Left lung (tissue), 4 donors: ENCODE measurements at regions not wholly inside any gene's neighbourhood (a gene's known extent, or its start where the extent isn't known, plus 50 kb on each side); places are given as distances from the start of the nearest gene placed in this dataset.
"Not testable (repeated sequence)": the region's sequence is repeated elsewhere in the genome, so short reads cannot be mapped to it uniquely, and the experiment has no call there.

Experiments
- ATAC-seq: fragments of 200-7000 bp; cut with Tn5 transposase; one replicate; pipeline ENCODE4 v1.9.1; 2020; ENCODE audit warnings: moderate library complexity
- DNase-seq, 4 donors: peaks; one replicate each; pipeline ENCODE4 v3.0.0-alpha.2; 2013 to 2020
- H3K27ac ChIP-seq, 2 donors: fragments of 200-600 bp; sonication (generic) in 1 of 2; one replicate each; pipeline versions ENCODE4 v1.5.0 to v1.8.0; 2020 to 2021
- H3K27me3 ChIP-seq, 2 donors: fragments of 200-600 bp; sonication (generic) in 1 of 2; one replicate each; pipeline versions ENCODE4 v1.5.0 to v1.8.0; 2020 to 2021
- H3K36me3 ChIP-seq, 2 donors: fragments of 200-600 bp; sonication (generic) in 1 of 2; one replicate each; pipeline versions ENCODE4 v1.5.0 to v1.8.0; 2020 to 2021
- H3K4me1 ChIP-seq, 2 donors: fragments of 200-600 bp; one replicate each; pipeline ENCODE4 v1.8.0; 2021
- H3K4me3 ChIP-seq, 2 donors: fragments of 200-600 bp; sonication (generic) in 1 of 2; one replicate each; pipeline versions ENCODE4 v1.5.0 to v1.8.0; 2020 to 2021; ENCODE audit warnings: mild to moderate bottlenecking in 1 of 2
- H3K9me3 ChIP-seq, 2 donors: fragments of 200-600 bp; sonication (generic) in 1 of 2; one replicate each; pipeline versions ENCODE4 v1.5.0 to v1.8.0; 2020 to 2021
- CTCF ChIP-seq, 2 donors: fragments of 200-600 bp; sonication (generic) in 1 of 2; IDR thresholded peaks; one replicate each; pipeline versions ENCODE4 v1.5.0 to v1.8.0; 2021; ENCODE audit warnings: antibody characterized with exemption in 2 of 2
- intact Hi-C, 2 donors: fragments of 100-400 bp; cut with DNase I; formaldehyde crosslinking; loops; one replicate each; pipeline versions ENCODE4 v1.11.2 to v1.14.2; 2022
- donor health status: DM: no; HTN: yes; CAD: no.
- donor health status: DM: no; HTN: no; CAD: no.

GRCh38 chr2:215635071-215635787 is 199.4 kb upstream of the FN1 start:
- TF ChIP-seq CTCF (IDR thresholded peaks at IDR 0.05), result no peak

GRCh38 chr2:215633360-215633759 is 197.5 kb upstream of the FN1 start:
- intact Hi-C loops, result no loop called here
- no peak for DNase-seq
- Histone ChIP-seq H3K27me3 (no peaks in the 10 kb centered on the region), H3K27ac (no peak overlapping the region), H3K36me3 (no peaks in the 10 kb centered on the region), H3K4me3 (no peak overlapping the region), H3K4me1 (peaks cover 0 to 6% of the 10 kb centered on the region in 2 donors), H3K9me3 (peaks cover 0 to 21% of the 10 kb centered on the region in 2 donors)
- no peak for ATAC-seq
- no peak for TF ChIP-seq CTCF (IDR thresholded peaks at IDR 0.05)

More at GRCh38 chr2:215635071-215635787, 199.4 kb upstream of the FN1 start:
- no peaks in the 10 kb centered on the region for H3K36me3 ChIP-seq
- intact Hi-C loops, result no loop called here
- H3K9me3 ChIP-seq, result peaks cover 0 to 29% of the 10 kb centered on the region in 2 donors
- no peak for DNase-seq
- ATAC-seq, result peak; percentile 26
- no peak overlapping the region for H3K4me3 ChIP-seq
- H3K27me3 ChIP-seq, result no peaks in the 10 kb centered on the region
- peaks cover 0 to 6% of the 10 kb centered on the region in 2 donors for H3K4me1 ChIP-seq
- H3K27ac ChIP-seq, result no peak overlapping the region

GRCh38 chr2:215631696-215632095 is 195.8 kb upstream of the FN1 start:
- no peaks in the 10 kb centered on the region for H3K27me3 ChIP-seq
- intact Hi-C loops, result no loop called here
- no peaks in the 10 kb centered on the region for H3K4me1 ChIP-seq
- no peak for TF ChIP-seq CTCF (IDR thresholded peaks at IDR 0.05)
- no peak overlapping the region for H3K4me3 ChIP-seq
- H3K9me3 ChIP-seq, result peaks cover 0 to 21% of the 10 kb centered on the region in 2 donors
- ATAC-seq (no peak), DNase-seq (no peak)
- H3K36me3 ChIP-seq, result no peaks in the 10 kb centered on the region
- H3K27ac ChIP-seq, result no peak overlapping the region

GRCh38 chr2:215630796-215631195 is 194.9 kb upstream of the FN1 start:
- H3K4me1 ChIP-seq, H3K4me3 ChIP-seq, H3K36me3 ChIP-seq, H3K27me3 ChIP-seq, ATAC-seq, DNase-seq, H3K27ac ChIP-seq, intact Hi-C loops: not testable (repeated sequence)
- H3K9me3 ChIP-seq, result peaks cover 0 to 21% of the 10 kb centered on the region in 2 donors

GRCh38 chr2:215627771-215628170 is 191.9 kb upstream of the FN1 start:
- H3K27ac ChIP-seq, result no peak overlapping the region
- no peaks in the 10 kb centered on the region for H3K27me3 ChIP-seq
- DNase-seq, result no peak
- peaks cover 0 to 13% of the 10 kb centered on the region in 2 donors for H3K9me3 ChIP-seq
- H3K36me3 ChIP-seq, result no peaks in the 10 kb centered on the region
- H3K4me3 ChIP-seq, result no peak overlapping the region
- TF ChIP-seq CTCF (IDR thresholded peaks at IDR 0.05), result no peak
- intact Hi-C loops, result no loop called here
- ATAC-seq, result no peak
- peaks cover 8 to 9% of the 10 kb centered on the region in 2 donors for H3K4me1 ChIP-seq
